HG02938 (cell line): ENCODE measurements at regions not wholly inside any gene's neighbourhood (a gene's known extent, or its start where the extent isn't known, plus 50 kb on each side); places are given as distances from the start of the nearest gene placed in this dataset.
"Not testable (repeated sequence)": the region's sequence is repeated elsewhere in the genome, so short reads cannot be mapped to it uniquely, and the experiment has no call there.

Experiments used
- ATAC-seq: cut with Tn5 transposase; IDR thresholded peaks from one replicate; pipeline ENCODE4 v1.9.1; 2021; ENCODE audit warnings: mild to moderate bottlenecking, moderate library complexity; ENCODE audit not compliant: unreplicated experiment

GRCh38 chr6:19892260-19892659, 55.1 kb downstream of the ID4 start:
- no peak for ATAC-seq

GRCh38 chr6:19895866-19896692, 58.9 kb downstream of the ID4 start:
- no peak for ATAC-seq

- no peak for ATAC-seq
These were observed 59.5 kb downstream of the ID4 start for GRCh38 chr6:19896693-19897010.

- no peak for ATAC-seq
These were observed 61.1 kb downstream of the ID4 start for GRCh38 chr6:19898141-19898740.

GRCh38 chr6:19902201-19902600, 65.0 kb downstream of the ID4 start:
- no peak for ATAC-seq

GRCh38 chr6:19904408-19904807, 67.2 kb downstream of the ID4 start:
- not testable (repeated sequence) for ATAC-seq

- ATAC-seq = no peak
These were observed 68.4 kb downstream of the ID4 start for GRCh38 chr6:19905584-19905983.

- no peak for ATAC-seq
These were observed 69.0 kb downstream of the ID4 start for GRCh38 chr6:19906171-19906570.

GRCh38 chr6:19911223-19911622, 74.1 kb downstream of the ID4 start:
- ATAC-seq = no peak

- no peak for ATAC-seq
These were observed 81.3 kb downstream of the ID4 start for GRCh38 chr6:19918436-19918835.

- no peak for ATAC-seq
These were observed 84.6 kb downstream of the ID4 start for GRCh38 chr6:19921786-19922185.

GRCh38 chr6:19925533-19925932, 88.4 kb downstream of the ID4 start:
- peak; percentile 65 for ATAC-seq

GRCh38 chr6:19928461-19928860, 91.3 kb downstream of the ID4 start:
- no peak for ATAC-seq

- no peak for ATAC-seq
These were observed 92.1 kb downstream of the ID4 start for GRCh38 chr6:19929312-19929711.

- no peak for ATAC-seq
These were observed 97.9 kb downstream of the ID4 start for GRCh38 chr6:19934996-19935591.

- ATAC-seq = not testable (repeated sequence)
These were observed 102.2 kb downstream of the ID4 start for GRCh38 chr6:19939321-19939720.

GRCh38 chr6:19939926-19940325, 102.8 kb downstream of the ID4 start:
- not testable (repeated sequence) for ATAC-seq

GRCh38 chr6:19943042-19943441, 105.9 kb downstream of the ID4 start:
- no peak for ATAC-seq

GRCh38 chr6:19945843-19946358, 108.7 kb downstream of the ID4 start:
- ATAC-seq = no peak

GRCh38 chr6:19949155-19949554, 112.0 kb downstream of the ID4 start:
- no peak for ATAC-seq

- ATAC-seq = no peak
These were observed 126.9 kb downstream of the ID4 start for GRCh38 chr6:19964115-19964514.

GRCh38 chr6:19968201-19968600, 131.0 kb downstream of the ID4 start:
- ATAC-seq = no peak
